HG02623 (cell line): ENCODE measurements at regions not wholly inside any gene's neighbourhood (a gene's known extent, or its start where the extent isn't known, plus 50 kb on each side); places are given as distances from the start of the nearest gene placed in this dataset.

ENCODE experiments used
- ATAC-seq: cut with Tn5 transposase; IDR thresholded peaks from one replicate; pipeline ENCODE4 v1.9.1; 2021; ENCODE audit warnings: moderate library complexity; ENCODE audit not compliant: unreplicated experiment

DNA sequence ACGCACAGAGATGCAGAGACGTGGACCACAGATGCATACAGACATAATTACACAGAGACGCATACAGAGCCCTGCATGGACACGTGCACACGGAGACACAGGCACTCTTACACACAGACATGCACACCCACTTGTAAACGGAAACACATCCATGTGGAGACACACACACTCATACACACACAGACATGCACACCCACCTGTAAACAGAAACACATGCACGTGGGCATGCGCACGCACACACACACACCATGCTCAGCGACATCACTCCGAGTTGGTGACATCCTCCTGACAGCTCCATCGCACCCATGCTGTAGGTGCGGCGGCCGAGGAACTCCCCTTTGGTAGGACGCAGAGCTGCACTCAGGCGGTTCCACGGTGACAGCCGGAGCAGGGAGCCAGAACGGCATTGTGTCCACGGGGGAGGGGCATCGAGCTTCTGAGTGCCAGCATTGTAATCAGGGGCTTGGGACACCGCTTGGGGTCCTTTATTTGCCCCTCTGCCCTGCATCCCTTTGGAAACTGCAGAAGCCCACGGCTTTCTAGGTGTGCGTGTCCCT is 233.5 kb downstream of the RBFOX3 start:
- no peak for ATAC-seq

DNA sequence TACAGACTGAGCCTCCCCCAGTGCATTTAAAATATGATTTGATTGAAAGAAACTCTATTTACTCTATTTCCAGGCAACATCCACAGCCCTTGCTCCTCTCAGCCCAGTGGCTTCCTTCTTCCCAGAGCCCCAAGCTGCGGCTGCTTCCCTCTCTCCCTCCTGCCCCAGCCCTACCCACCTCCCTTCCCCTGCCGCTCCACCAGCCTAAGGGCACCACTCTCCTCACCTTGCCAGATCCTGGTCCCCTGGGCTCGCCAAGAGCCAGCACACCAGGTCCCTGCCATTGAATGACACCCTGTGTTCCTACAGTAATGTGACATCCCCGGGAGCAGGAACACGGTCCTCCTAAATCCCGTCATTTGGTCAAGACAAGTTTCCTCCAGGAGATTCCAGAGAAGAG is 236.0 kb downstream of the RBFOX3 start:
- no peak for ATAC-seq

DNA sequence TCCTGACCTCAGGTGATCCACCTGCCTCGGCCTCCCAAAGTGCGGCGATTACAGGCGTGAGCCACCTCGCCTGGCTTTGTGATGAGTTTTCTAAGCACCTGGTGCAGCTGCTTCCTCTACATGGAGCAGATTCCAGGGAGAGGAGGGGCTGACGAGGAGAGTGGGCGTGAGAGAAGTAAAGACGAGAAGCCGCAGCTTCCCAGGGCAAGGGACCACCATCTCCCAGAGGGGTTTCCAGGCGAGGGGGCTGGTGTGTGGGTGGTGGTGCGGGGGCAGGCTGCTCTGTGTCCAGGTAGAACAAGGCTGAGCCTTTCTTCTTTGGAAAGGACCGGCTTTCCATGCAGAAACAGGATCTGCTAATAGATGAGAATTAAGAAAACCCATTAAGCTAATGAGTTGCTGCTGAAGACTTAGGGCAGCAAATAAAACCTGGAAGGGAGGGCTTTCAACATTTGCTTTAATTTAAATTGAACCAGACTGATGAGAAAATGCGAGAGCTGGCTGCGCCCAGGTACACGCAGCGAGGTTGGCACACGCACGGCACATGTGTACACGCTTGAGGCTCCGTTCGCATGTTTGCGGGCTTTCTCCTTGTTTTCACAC is 236.7 kb downstream of the RBFOX3 start:
- ATAC-seq = no peak

GRCh38 chr17:79372470-79373238 is 238.2 kb downstream of the RBFOX3 start:
- ATAC-seq = no peak

DNA sequence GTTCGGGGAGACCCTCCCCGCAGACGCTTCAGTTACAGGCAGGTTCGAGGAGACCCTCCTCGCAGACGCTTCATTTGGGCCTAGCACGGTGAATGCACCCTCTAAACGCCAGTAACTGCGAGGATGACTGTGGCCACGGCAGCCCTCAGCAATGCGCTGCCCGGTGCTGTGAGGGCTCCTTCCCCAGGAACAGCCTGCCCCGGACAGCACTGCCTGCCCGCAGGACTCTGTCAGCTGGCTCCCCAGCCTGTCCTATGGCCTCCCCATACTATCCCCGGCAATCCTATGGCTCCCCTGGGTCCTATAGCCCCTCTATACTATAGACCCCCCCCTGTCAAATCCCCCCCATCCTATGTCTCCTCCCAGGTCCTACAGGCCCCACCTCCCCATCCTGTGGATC is 238.9 kb downstream of the RBFOX3 start:
- ATAC-seq = no peak

- ATAC-seq = no peak
Observed at GRCh38 chr17:79370594-79370993, 240.3 kb downstream of the RBFOX3 start.

- ATAC-seq = no peak
Observed at GRCh38 chr17:79370126-79370525, 240.7 kb downstream of the RBFOX3 start.

- ATAC-seq = no peak
Observed at GRCh38 chr17:79369532-79369931, 241.3 kb downstream of the RBFOX3 start.

GRCh38 chr17:79369001-79369400 is 241.8 kb downstream of the RBFOX3 start:
- no peak for ATAC-seq

DNA sequence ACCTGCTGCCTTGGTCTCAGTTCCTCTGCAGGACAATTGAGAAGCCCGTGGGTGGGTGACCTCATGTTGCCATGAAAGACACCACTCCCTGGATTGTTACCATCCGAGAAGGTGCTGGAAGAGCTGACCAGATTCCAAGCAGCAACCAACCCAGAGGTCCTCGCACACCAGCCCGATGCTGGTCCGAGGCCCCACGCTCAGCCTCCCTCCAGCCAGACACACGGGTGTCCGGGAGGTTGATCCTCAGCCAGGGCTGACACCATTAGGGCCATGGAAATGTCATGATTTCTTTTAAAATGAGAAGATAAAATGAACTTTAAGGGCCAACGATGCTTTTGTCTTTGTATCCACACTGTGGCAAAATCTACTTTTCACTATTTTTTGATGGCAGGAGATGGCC is 242.3 kb downstream of the RBFOX3 start:
- ATAC-seq = no peak

- no peak for ATAC-seq
Observed at GRCh38 chr17:79366988-79367571, 243.8 kb downstream of the RBFOX3 start.

GRCh38 chr17:79365836-79366770 is 244.7 kb downstream of the RBFOX3 start:
- no peak for ATAC-seq

- ATAC-seq = no peak
Observed at GRCh38 chr17:79365351-79365750, 245.5 kb downstream of the RBFOX3 start.

GRCh38 chr17:79364315-79365094 is 246.3 kb downstream of the RBFOX3 start:
- no peak for ATAC-seq

DNA sequence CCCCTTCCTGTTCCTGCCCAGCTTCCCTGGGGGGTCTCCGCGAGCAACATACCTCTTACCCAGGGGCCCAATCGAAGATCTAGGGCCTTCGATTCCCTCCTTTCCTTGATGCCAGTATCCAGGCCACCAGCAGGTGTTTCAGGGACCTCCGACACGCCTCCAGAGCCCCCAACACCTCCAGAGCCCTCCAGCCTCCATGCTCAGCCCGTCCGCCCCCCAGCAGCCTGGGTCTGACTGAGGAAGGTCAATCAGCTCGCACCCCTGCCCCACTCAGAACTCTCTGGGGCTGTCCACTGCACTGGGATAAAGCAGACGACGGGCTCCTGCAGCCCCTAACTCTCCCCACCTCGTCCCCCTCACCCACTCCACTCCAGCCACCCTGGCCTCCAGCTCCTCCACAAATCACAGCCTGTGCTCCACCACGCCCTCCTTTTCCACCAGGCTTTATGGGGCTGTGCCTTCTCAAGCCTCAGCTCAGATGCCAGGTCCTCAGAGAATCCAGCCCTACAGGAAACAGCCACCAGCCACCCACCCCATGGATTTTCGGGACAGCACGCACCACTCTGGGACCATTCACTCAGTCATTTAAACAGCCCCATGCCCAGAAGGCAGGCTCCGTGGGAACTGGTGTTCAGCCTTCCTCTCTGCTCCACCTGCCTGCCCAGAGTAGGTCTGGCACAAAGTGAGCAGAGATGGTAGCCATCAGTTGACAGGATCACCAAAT is 247.1 kb downstream of the RBFOX3 start:
- no peak for ATAC-seq

DNA sequence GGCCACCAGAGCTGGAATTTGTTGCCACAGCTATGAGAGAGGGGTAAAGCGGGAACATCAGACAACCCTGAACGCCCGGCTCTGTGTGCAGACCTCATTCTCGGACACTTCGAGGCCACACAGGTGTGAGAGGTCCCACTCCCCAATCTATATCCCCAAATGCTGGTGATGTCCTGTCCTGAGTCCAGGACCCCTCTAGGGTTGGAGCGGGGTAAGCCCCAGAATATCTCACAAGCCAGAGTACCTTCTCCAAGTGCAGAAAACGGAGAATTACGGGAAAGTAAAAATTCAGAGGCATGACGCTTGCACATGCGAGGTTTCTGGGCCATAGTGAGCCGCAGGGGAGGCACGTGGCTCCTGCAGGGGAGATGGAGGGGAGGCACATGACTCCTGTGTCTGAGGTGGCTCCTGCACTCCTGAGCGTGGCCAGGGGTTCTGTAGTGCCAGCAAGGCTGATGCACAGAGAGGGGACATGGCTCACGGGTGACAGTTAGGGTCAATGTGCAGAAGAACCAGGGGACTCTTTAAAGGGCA is 248.0 kb downstream of the RBFOX3 start:
- ATAC-seq = no peak

GRCh38 chr17:79361873-79362771 is 248.7 kb downstream of the RBFOX3 start:
- no peak for ATAC-seq

GRCh38 chr17:79361221-79361734 is 249.6 kb downstream of the RBFOX3 start:
- ATAC-seq = no peak
